ENCODE measurements at regions not wholly inside any gene's neighbourhood (a gene's known extent, or its start where the extent isn't known, plus 50 kb on each side); places are given as distances from the start of the nearest gene placed in this dataset.

GRCh38 chr20:10752206-10752605, 78.4 kb upstream of the JAG1 start:
- TF ChIP-seq CTCF (IDR thresholded peaks at IDR 0.05) (no peak), REST (IDR thresholded peaks at IDR 0.05; ENCODE audit: insufficient read depth in 1 of 2, low read depth in 2 of 2, low read length in 1 of 2) (no peak), POLR2AphosphoS5 (IDR thresholded peaks at IDR 0.05; ENCODE audit: low read depth, low read length) (no peak), TCF7L2 (IDR thresholded peaks at IDR 0.05; ENCODE audit: low read depth, low read length) (no peak), SIN3A (IDR thresholded peaks at IDR 0.05; ENCODE audit: borderline replicate concordance, insufficient read depth, low read depth, low read length) (no peak)

Data from Panc1 (cell line).